MM.1S (cell line): ENCODE measurements at regions not wholly inside any gene's neighbourhood (a gene's known extent, or its start where the extent isn't known, plus 50 kb on each side); places are given as distances from the start of the nearest gene placed in this dataset.

Experiments
- DNase-seq: peaks from one replicate; pipeline ENCODE4 v3.0.0-alpha.2; 2015
- H2AFZ ChIP-seq: fragments of 300-600 bp; sonication (generic); 2 replicates; pipeline ENCODE4 v1.6.0; 2016; ENCODE audit warnings: antibody characterized with exemption, low read length
- H3F3A ChIP-seq: fragments of 300-600 bp; sonication (generic); 2 replicates; pipeline ENCODE4 v1.6.1; 2016; ENCODE audit warnings: mild to moderate bottlenecking, antibody characterized with exemption, low read length, moderate library complexity, mixed read lengths; ENCODE audit not compliant: insufficient read depth
- H3K27ac ChIP-seq: fragments of 300-600 bp; sonication (generic); 2 replicates; pipeline ENCODE4 v1.5.1; 2016; ENCODE audit warnings: mild to moderate bottlenecking, low read length
- H3K27me3 ChIP-seq: fragments of 300-600 bp; sonication (generic); replicated peaks from 2 replicates; pipeline ENCODE4 v1.6.0; 2016; ENCODE audit warnings: low read length; ENCODE audit not compliant: insufficient read depth
- H3K36me3 ChIP-seq: fragments of 300-600 bp; sonication (generic); replicated peaks from 2 replicates; pipeline ENCODE4 v1.6.1; 2016; ENCODE audit warnings: mild to moderate bottlenecking, low read length, mixed read lengths; ENCODE audit not compliant: insufficient read depth
- H3K4me1 ChIP-seq: fragments of 300-600 bp; sonication (generic); 2 replicates; pipeline ENCODE4 v1.6.1; 2016; ENCODE audit warnings: low read length, mixed read lengths
- H3K4me2 ChIP-seq: fragments of 300-600 bp; sonication (generic); 2 replicates; pipeline ENCODE4 v1.6.0; 2016; ENCODE audit warnings: low read depth, low read length
- H3K4me3 ChIP-seq: fragments of 300-600 bp; sonication (generic); 2 replicates; pipeline ENCODE4 v1.5.1; 2016; ENCODE audit warnings: low read length, mixed read lengths
- H3K79me2 ChIP-seq: fragments of 300-600 bp; sonication (generic); 2 replicates; pipeline ENCODE4 v1.6.1; 2016; ENCODE audit warnings: mixed run types, low read length, mixed read lengths
- H3K9ac ChIP-seq: fragments of 300-600 bp; sonication (generic); 2 replicates; pipeline ENCODE4 v1.6.1; 2016; ENCODE audit warnings: low read length, mixed read lengths
- H3K9me2 ChIP-seq: fragments of 300-600 bp; sonication (generic); replicated peaks from 2 replicates; pipeline ENCODE4 v1.6.1; 2016; ENCODE audit warnings: mild to moderate bottlenecking, low read length, mixed read lengths; ENCODE audit not compliant: insufficient read depth
- H3K9me3 ChIP-seq: fragments of 300-600 bp; sonication (generic); replicated peaks from 2 replicates; pipeline ENCODE4 v1.6.1; 2016; ENCODE audit warnings: mild to moderate bottlenecking, low read length, mixed read lengths; ENCODE audit not compliant: insufficient read depth
- H4K20me1 ChIP-seq: fragments of 300-600 bp; sonication (generic); 2 replicates; pipeline ENCODE4 v1.6.1; 2016; ENCODE audit warnings: mild to moderate bottlenecking, low read length, moderate library complexity, mixed read lengths; ENCODE audit not compliant: insufficient read depth
- CTCF ChIP-seq: fragments of 300-600 bp; sonication (generic); IDR thresholded peaks from 2 replicates; pipeline ENCODE4 v1.5.1; 2016; ENCODE audit warnings: antibody characterized with exemption, low read length, mixed read lengths
- EZH2 ChIP-seq: fragments of 300-600 bp; sonication (generic); optimal IDR thresholded peaks from 2 replicates; pipeline ENCODE3; 2017; ENCODE audit warnings: low read depth, mild to moderate bottlenecking, antibody characterized with exemption, low read length, mixed read lengths
- EZH2phosphoT487 ChIP-seq: fragments of 300-600 bp; sonication (generic); IDR thresholded peaks from 2 replicates; pipeline ENCODE4 v1.6.1; 2018; ENCODE audit warnings: antibody characterized with exemption, low read length

GRCh38 chr4:107408968-107409367 is 311.1 kb downstream of the PAPSS1 start:
- TF ChIP-seq EZH2 (no peak), CTCF (no peak), EZH2phosphoT487 (no peak)
- Histone ChIP-seq H4K20me1 (no peaks in the 10 kb centered on the region), H3K27ac (no peak overlapping the region), H3K9me2 (no peaks in the 10 kb centered on the region), H3K36me3 (no peaks in the 10 kb centered on the region), H3K9ac (no peak overlapping the region), H3F3A (no peaks in the 10 kb centered on the region), H3K4me1 (no peaks in the 10 kb centered on the region), H3K27me3 (no peaks in the 10 kb centered on the region), H3K9me3 (no peaks in the 10 kb centered on the region), H3K4me3 (no peak overlapping the region), H2AFZ (no peak overlapping the region), H3K79me2 (no peaks in the 10 kb centered on the region), H3K4me2 (no peak overlapping the region)
- no peak for DNase-seq

- Histone ChIP-seq H3K9me3 (no peaks in the 10 kb centered on the region), H3K79me2 (no peaks in the 10 kb centered on the region), H3K4me1 (no peaks in the 10 kb centered on the region), H3K27me3 (no peaks in the 10 kb centered on the region), H3F3A (no peaks in the 10 kb centered on the region), H3K9me2 (no peaks in the 10 kb centered on the region), H3K4me2 (no peak overlapping the region), H3K9ac (no peak overlapping the region), H3K27ac (no peak overlapping the region), H3K4me3 (no peak overlapping the region), H2AFZ (no peak overlapping the region), H4K20me1 (no peaks in the 10 kb centered on the region), H3K36me3 (no peaks in the 10 kb centered on the region)
- TF ChIP-seq EZH2 (no peak), EZH2phosphoT487 (no peak), CTCF (no peak)
- DNase-seq: no peak
Measured at GRCh38 chr4:107404591-107405300, 315.3 kb downstream of the PAPSS1 start.

- TF ChIP-seq CTCF (no peak), EZH2phosphoT487 (no peak), EZH2 (no peak)
- Histone ChIP-seq H2AFZ (no peak overlapping the region), H3K9me2 (no peaks in the 10 kb centered on the region), H3K4me3 (no peak overlapping the region), H3K27ac (no peak overlapping the region), H3K27me3 (no peaks in the 10 kb centered on the region), H4K20me1 (no peaks in the 10 kb centered on the region), H3F3A (no peaks in the 10 kb centered on the region), H3K79me2 (no peaks in the 10 kb centered on the region), H3K36me3 (no peaks in the 10 kb centered on the region), H3K9me3 (no peaks in the 10 kb centered on the region), H3K9ac (no peak overlapping the region), H3K4me2 (no peak overlapping the region), H3K4me1 (no peaks in the 10 kb centered on the region)
- no peak for DNase-seq
Measured at GRCh38 chr4:107402291-107402690, 317.7 kb downstream of the PAPSS1 start.
